CD14-positive monocyte (primary cell): ENCODE measurements at regions not wholly inside any gene's neighbourhood (a gene's known extent, or its start where the extent isn't known, plus 50 kb on each side); places are given as distances from the start of the nearest gene placed in this dataset.

Source experiments
- DNase-seq, 3 donors: peaks; one replicate each; pipeline ENCODE4 v3.0.0-alpha.2; 2011 to 2022
- H2AFZ ChIP-seq: 2 replicates; pipeline ENCODE4 v1.6.0; 2012; ENCODE audit warnings: mild to moderate bottlenecking, low read depth, low read length, inconsistent platforms; ENCODE audit not compliant: insufficient read depth, poor library complexity, severe bottlenecking
- H3K27ac ChIP-seq, 2 donors: 1 replicate in 1 of 2; 2 replicates in 1 of 2; pipeline ENCODE4 v1.5.1; 2012 to 2013; ENCODE audit warnings: low read length in 2 of 2, control low read depth in 1 of 2, inconsistent platforms in 1 of 2, low read depth in 1 of 2, mild to moderate bottlenecking in 1 of 2
- H3K27me3 ChIP-seq, 2 donors: one replicate each; pipeline versions ENCODE4 v1.6.0 to v1.6.1; 2011 to 2013; ENCODE audit warnings: low read length in 2 of 2; ENCODE audit not compliant: control insufficient read depth in 2 of 2, insufficient read depth in 2 of 2
- H3K36me3 ChIP-seq, 2 donors: replicated peaks in 1 of 2; 1 replicate in 1 of 2; 2 replicates in 1 of 2; pipeline versions ENCODE4 v1.5.1 to v1.6.1; 2012 to 2013; ENCODE audit warnings: low read length in 2 of 2, control low read depth in 1 of 2, inconsistent platforms in 1 of 2, mild to moderate bottlenecking in 1 of 2; ENCODE audit not compliant: insufficient read depth in 2 of 2, control insufficient read depth in 1 of 2
- H3K4me1 ChIP-seq, 2 donors: 1 replicate in 1 of 2; 2 replicates in 1 of 2; pipeline versions ENCODE4 v1.5.1 to v1.6.1; 2012 to 2013; ENCODE audit warnings: low read length in 2 of 2, control low read depth in 1 of 2, inconsistent platforms in 1 of 2, mild to moderate bottlenecking in 1 of 2, moderate library complexity in 1 of 2; ENCODE audit not compliant: insufficient read depth in 2 of 2, control insufficient read depth in 1 of 2
- H3K4me2 ChIP-seq: replicated peaks from 2 replicates; pipeline ENCODE3; 2012; ENCODE audit warnings: low read length, moderate library complexity, mild to moderate bottlenecking; ENCODE audit not compliant: poor library complexity, severe bottlenecking; ENCODE audit errors: extremely low read depth
- H3K4me3 ChIP-seq, 3 experiments: fragments of 200-600 bp in 1 of 3; sonication (generic) in 1 of 3; replicated peaks in 1 of 3; 1 replicate in 2 of 3; 2 replicates in 1 of 3; pipeline ENCODE4 v1.5.1; 2011 to 2013; ENCODE audit warnings: low read length in 3 of 3, mild to moderate bottlenecking in 3 of 3, control low read depth in 2 of 3, low read depth in 2 of 3, inconsistent platforms in 1 of 3, moderate library complexity in 1 of 3
- H3K79me2 ChIP-seq: 2 replicates; pipeline ENCODE4 v1.6.0; 2012; ENCODE audit warnings: mild to moderate bottlenecking, control low read depth, inconsistent platforms, low read length, moderate library complexity; ENCODE audit not compliant: insufficient read depth
- H3K9ac ChIP-seq: 2 replicates; pipeline ENCODE4 v1.6.0; 2017; ENCODE audit warnings: low read length, mild to moderate bottlenecking; ENCODE audit not compliant: insufficient read depth, poor library complexity, severe bottlenecking
- H3K9me3 ChIP-seq, 2 donors: replicated peaks in 1 of 2; 1 replicate in 1 of 2; 2 replicates in 1 of 2; pipeline versions ENCODE4 v1.5.1 to v1.6.1; 2012 to 2013; ENCODE audit warnings: low read length in 2 of 2, control low read depth in 1 of 2; ENCODE audit not compliant: control insufficient read depth in 1 of 2, insufficient read depth in 1 of 2
- H4K20me1 ChIP-seq: 2 replicates; pipeline ENCODE4 v1.6.0; 2012; ENCODE audit warnings: mild to moderate bottlenecking, low read length, control low read depth, moderate library complexity; ENCODE audit not compliant: insufficient read depth
- H3K27ac Mint-ChIP-seq, 7 donors: one replicate each; pipeline ENCODE4 v1.8.0; 2020; ENCODE audit warnings: mild to moderate bottlenecking in 7 of 7, mixed read lengths in 7 of 7, moderate library complexity in 6 of 7, inconsistent platforms in 2 of 7
- H3K27me3 Mint-ChIP-seq, 3 donors: one replicate each; pipeline ENCODE4 v1.8.0; 2021 to 2022; ENCODE audit warnings: low read depth in 3 of 3, mild to moderate bottlenecking in 3 of 3, mixed read lengths in 3 of 3, moderate library complexity in 3 of 3, inconsistent platforms in 1 of 3
- H3K36me3 Mint-ChIP-seq, 2 donors: one replicate each; pipeline ENCODE4 v1.8.0; 2020; ENCODE audit warnings: mixed read lengths in 2 of 2, inconsistent platforms in 1 of 2, mild to moderate bottlenecking in 1 of 2
- H3K4me1 Mint-ChIP-seq: one replicate; pipeline ENCODE4 v1.8.0; 2020; ENCODE audit warnings: mild to moderate bottlenecking, mixed read lengths
- H3K4me3 Mint-ChIP-seq, 2 donors: one replicate each; pipeline ENCODE4 v1.8.0; 2020; ENCODE audit warnings: mild to moderate bottlenecking in 2 of 2, mixed read lengths in 2 of 2, moderate library complexity in 1 of 2
- H3K9me3 Mint-ChIP-seq, 7 donors: one replicate each; pipeline ENCODE4 v1.8.0; 2020 to 2022; ENCODE audit warnings: mixed read lengths in 7 of 7, mild to moderate bottlenecking in 6 of 7, moderate library complexity in 6 of 7, inconsistent platforms in 2 of 7
- WGBS: methylation state at CpG from one replicate; pipeline ENCODE4 v1.1.5; 2013; ENCODE audit warnings: missing lambda C conversion rate; ENCODE audit not compliant: insufficient coverage; 5-methylcytosine and 5-hydroxymethylcytosine counted together
- intact Hi-C, 2 donors: fragments of 100-400 bp; cut with micrococcal nuclease; formaldehyde crosslinking; loops; one replicate each; pipeline versions ENCODE4 v1.15.0 to v1.15.1; 2023
- TF ChIP-seq, protein P1 (sequence below): fragments of 200-600 bp; IDR thresholded peaks from one replicate; pipeline ENCODE4 v1.8.0; 2022; ENCODE audit warnings: antibody characterized with exemption, mild to moderate bottlenecking

GRCh38 chr12:102570256-102570655 is 89.9 kb upstream of the IGF1 start:
- Histone ChIP-seq H3K27ac (no peak overlapping the region), H3K36me3 (no peaks in the 10 kb centered on the region), H3K4me2 (no peak overlapping the region), H3K4me3 (no peak overlapping the region), H2AFZ (no peak overlapping the region), H3K79me2 (no peaks in the 10 kb centered on the region), H3K4me1 (no peaks in the 10 kb centered on the region), H3K27me3 (no peaks in the 10 kb centered on the region), H4K20me1 (no peaks in the 10 kb centered on the region), H3K9me3 (no peaks in the 10 kb centered on the region), H3K9ac (no peak overlapping the region)
- H3K36me3 Mint-ChIP-seq = no peaks in the 10 kb centered on the region
- TF ChIP-seq, protein P1, sequence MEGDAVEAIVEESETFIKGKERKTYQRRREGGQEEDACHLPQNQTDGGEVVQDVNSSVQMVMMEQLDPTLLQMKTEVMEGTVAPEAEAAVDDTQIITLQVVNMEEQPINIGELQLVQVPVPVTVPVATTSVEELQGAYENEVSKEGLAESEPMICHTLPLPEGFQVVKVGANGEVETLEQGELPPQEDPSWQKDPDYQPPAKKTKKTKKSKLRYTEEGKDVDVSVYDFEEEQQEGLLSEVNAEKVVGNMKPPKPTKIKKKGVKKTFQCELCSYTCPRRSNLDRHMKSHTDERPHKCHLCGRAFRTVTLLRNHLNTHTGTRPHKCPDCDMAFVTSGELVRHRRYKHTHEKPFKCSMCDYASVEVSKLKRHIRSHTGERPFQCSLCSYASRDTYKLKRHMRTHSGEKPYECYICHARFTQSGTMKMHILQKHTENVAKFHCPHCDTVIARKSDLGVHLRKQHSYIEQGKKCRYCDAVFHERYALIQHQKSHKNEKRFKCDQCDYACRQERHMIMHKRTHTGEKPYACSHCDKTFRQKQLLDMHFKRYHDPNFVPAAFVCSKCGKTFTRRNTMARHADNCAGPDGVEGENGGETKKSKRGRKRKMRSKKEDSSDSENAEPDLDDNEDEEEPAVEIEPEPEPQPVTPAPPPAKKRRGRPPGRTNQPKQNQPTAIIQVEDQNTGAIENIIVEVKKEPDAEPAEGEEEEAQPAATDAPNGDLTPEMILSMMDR = no peak
- no peak for DNase-seq
- no peaks in the 10 kb centered on the region for H3K4me1 Mint-ChIP-seq
- no peak overlapping the region for H3K27ac Mint-ChIP-seq
- intact Hi-C loops = no loop called here
- peaks cover 0 to 3% (median 2%) of the 10 kb centered on the region in 3 donors for H3K27me3 Mint-ChIP-seq
- H3K4me3 Mint-ChIP-seq = no peak overlapping the region
- peaks cover 0 to 6% (median 2%) of the 10 kb centered on the region in 7 donors for H3K9me3 Mint-ChIP-seq
- WGBS = no CpG with 5 or more reads among the region's 2 CpGs

DNA sequence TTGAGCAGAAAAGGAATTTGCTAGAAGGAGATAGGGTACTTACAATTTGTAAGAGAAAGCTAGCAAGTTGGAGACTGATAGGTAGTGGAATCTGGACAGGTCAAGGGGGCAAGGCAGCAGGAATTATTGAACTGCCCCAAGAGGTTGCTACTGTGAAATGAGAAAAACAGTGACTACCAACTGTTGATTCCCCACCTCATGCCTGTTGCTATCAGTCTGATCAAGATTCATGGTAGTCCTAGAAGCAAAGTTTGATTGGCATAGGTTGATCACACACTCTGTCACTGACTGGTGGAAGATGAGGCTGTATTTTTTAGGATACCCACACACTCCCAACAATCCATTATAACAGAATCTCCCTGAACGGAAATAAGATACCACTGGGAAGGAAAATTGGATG is 89.4 kb upstream of the IGF1 start:
- intact Hi-C loops = no loop called here
- Mint-ChIP-seq H3K9me3 (peaks cover 0 to 3% (median 0%) of the 10 kb centered on the region in 7 donors), H3K27ac (no peak overlapping the region), H3K4me3 (no peak overlapping the region), H3K27me3 (peaks cover 2 to 3% (median 2%) of the 10 kb centered on the region in 3 donors), H3K36me3 (no peaks in the 10 kb centered on the region), H3K4me1 (no peaks in the 10 kb centered on the region)
- Histone ChIP-seq H3K27me3 (no peaks in the 10 kb centered on the region), H3K79me2 (no peaks in the 10 kb centered on the region), H4K20me1 (no peaks in the 10 kb centered on the region), H3K27ac (no peak overlapping the region), H3K4me2 (no peak overlapping the region), H3K4me1 (no peaks in the 10 kb centered on the region), H2AFZ (no peak overlapping the region), H3K36me3 (no peaks in the 10 kb centered on the region), H3K4me3 (no peak overlapping the region), H3K9me3 (no peaks in the 10 kb centered on the region), H3K9ac (no peak overlapping the region)
- no CpG with 5 or more reads among the region's 1 CpG for WGBS
- TF ChIP-seq, protein P1 = no peak
- no peak for DNase-seq
